BLaER1 treated with 17β-estradiol and CSF1 and Interleukin-3, amounts not matched to agents 10 nM and 100 nM (cell line): ENCODE measurements at regions not wholly inside any gene's neighbourhood (a gene's known extent, or its start where the extent isn't known, plus 50 kb on each side); places are given as distances from the start of the nearest gene placed in this dataset.
A peak's percentile ranks its signal among the peaks of the same experiment; 100 is the strongest.

Source experiments
- H3K27ac ChIP-seq, 11 experiments: shearing (Covaris generic); formaldehyde crosslinking; 2 replicates each; pipeline ENCODE4 v1.8.1; 2022
- H3K27me3 ChIP-seq, 11 experiments: shearing (Covaris generic); formaldehyde crosslinking; 2 replicates each; pipeline ENCODE4 v1.8.1; 2022
- H3K36me3 ChIP-seq, 11 experiments: shearing (Covaris generic); formaldehyde crosslinking; 2 replicates each; pipeline ENCODE4 v1.8.1; 2022
- H3K4me1 ChIP-seq, 10 experiments: shearing (Covaris generic); formaldehyde crosslinking; 2 replicates each; pipeline ENCODE4 v1.8.1; 2022
- H3K4me2 ChIP-seq, 11 experiments: shearing (Covaris generic); formaldehyde crosslinking; 2 replicates each; pipeline ENCODE4 v1.8.1; 2022
- H3K4me3 ChIP-seq, 10 experiments: shearing (Covaris generic); formaldehyde crosslinking; 2 replicates each; pipeline ENCODE4 v1.8.1; 2022
- H3K9ac ChIP-seq, 11 experiments: shearing (Covaris generic); formaldehyde crosslinking; 2 replicates each; pipeline ENCODE4 v1.8.1; 2022
- H3K9me3 ChIP-seq, 11 experiments: shearing (Covaris generic); formaldehyde crosslinking; replicated peaks in 1 of 11; 2 replicates each; pipeline ENCODE4 v1.8.1; 2022
- H4K20me1 ChIP-seq, 11 experiments: shearing (Covaris generic); formaldehyde crosslinking; 2 replicates each; pipeline ENCODE4 v1.8.1; 2022
- Cebpa-rat ChIP-seq, 11 experiments: shearing (Covaris generic); IDR thresholded peaks; 2 replicates each; pipeline ENCODE4 v1.8.1; 2022

DNA sequence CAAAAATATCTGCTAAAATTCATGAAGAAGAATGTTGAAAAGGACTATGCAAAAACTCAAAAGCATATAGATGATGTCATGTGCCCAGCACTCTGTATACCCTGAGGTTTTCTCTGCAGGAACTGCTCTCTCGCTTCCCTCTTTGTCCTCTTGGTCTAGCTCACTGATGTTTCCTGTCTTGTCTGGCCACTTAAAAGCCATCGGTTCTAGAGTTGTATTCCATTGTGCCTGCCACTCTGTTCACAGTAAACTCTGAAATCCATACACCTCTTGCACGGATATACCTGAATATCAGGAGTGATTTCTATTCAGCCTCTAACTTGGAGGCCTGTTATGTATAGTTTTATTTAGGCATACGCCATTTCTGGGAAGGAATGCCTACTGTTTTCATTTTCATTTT, 101.0 kb upstream of the CNTNAP4 start:
- no peaks in the 10 kb centered on the region for H4K20me1 ChIP-seq
- peaks cover 0 to 11% (median 0%) of the 10 kb centered on the region in 10 experiments; a peak in 8 of 20 replicates for H3K4me1 ChIP-seq
- no peak overlapping the region for H3K9ac ChIP-seq
- H3K4me3 ChIP-seq: no peak overlapping the region
- no peaks in the 10 kb centered on the region for H3K27me3 ChIP-seq
- H3K4me2 ChIP-seq: peak overlapping the region in 6 of 11 experiments; percentile 13 to 68 (median 38); a peak in 9 of 22 replicates
- H3K27ac ChIP-seq: peak overlapping the region in 2 of 11 experiments; percentile 30 to 38; a peak in 2 of 22 replicates
- H3K9me3 ChIP-seq: peaks cover 4 to 24% (median 7%) of the 10 kb centered on the region in 11 experiments; a peak in 12 of 22 replicates
- H3K36me3 ChIP-seq: no peaks in the 10 kb centered on the region
- no peak for TF ChIP-seq Cebpa-rat (IDR thresholded peaks at IDR 0.05)

DNA sequence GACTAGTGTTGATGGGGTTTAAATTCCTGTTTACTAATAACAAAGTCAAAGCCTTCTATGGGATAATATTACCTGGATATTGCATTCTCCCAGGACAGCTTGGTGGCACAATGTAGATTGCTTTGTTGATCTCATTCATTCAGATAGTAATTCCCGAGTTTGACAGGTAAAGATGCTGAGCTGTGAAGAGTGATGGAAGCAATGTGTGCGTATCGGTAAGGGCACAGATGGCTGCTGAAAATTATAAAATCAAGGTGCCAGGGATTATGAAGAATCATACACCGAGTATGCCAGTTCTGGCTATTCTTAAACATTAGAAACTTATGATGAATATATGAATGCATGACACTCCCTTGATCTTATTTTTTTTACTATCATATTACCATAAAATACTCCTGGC, 100.6 kb upstream of the CNTNAP4 start:
- Histone ChIP-seq H3K27ac (peak overlapping the region in 2 of 11 experiments; percentile 30 to 38; a peak in 2 of 22 replicates), H3K4me1 (peaks cover 0 to 11% (median 0%) of the 10 kb centered on the region in 10 experiments; a peak in 8 of 20 replicates), H3K4me3 (no peak overlapping the region), H3K36me3 (no peaks in the 10 kb centered on the region), H3K9me3 (peaks cover 4 to 21% (median 7%) of the 10 kb centered on the region in 11 experiments; a peak in 12 of 22 replicates), H3K27me3 (no peaks in the 10 kb centered on the region), H3K9ac (no peak overlapping the region), H4K20me1 (no peaks in the 10 kb centered on the region), H3K4me2 (peak overlapping the region in 5 of 11 experiments; percentile 13 to 68 (median 36); a peak in 6 of 22 replicates)
- no peak for TF ChIP-seq Cebpa-rat (IDR thresholded peaks at IDR 0.05)

DNA sequence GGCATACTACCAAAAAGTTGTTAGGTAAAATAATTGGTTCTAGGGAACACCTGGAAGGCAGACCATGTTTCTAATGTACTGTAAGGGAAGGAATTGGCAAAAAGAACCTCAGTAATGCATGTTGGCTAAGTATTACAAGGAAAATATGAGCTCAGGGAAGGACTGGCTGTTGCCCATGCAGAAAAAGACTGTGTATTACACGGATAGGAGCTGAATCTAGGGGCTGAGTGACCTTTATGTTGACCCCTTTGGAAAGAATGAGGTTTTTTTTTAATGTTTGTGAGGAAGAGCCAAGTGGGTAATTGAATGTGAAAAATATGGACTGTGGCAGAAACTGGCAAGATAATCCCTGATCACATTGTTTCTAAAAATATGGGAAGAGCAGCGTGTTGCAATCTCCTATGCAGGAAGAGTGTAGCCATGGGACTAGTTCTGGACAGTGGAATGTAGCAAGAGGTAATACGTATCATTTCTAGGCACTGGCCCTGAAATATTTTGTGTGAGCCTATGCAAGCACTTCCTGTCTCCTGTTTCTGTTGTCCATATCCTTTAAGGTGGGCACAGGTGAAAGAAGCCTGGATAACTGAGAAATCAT, 95.1 kb upstream of the CNTNAP4 start:
- no peaks in the 10 kb centered on the region for H3K4me1 ChIP-seq
- no peak for TF ChIP-seq Cebpa-rat (IDR thresholded peaks at IDR 0.05)
- peaks cover 0 to 18% (median 7%) of the 10 kb centered on the region in 11 experiments; a peak in 11 of 22 replicates for H3K9me3 ChIP-seq

DNA sequence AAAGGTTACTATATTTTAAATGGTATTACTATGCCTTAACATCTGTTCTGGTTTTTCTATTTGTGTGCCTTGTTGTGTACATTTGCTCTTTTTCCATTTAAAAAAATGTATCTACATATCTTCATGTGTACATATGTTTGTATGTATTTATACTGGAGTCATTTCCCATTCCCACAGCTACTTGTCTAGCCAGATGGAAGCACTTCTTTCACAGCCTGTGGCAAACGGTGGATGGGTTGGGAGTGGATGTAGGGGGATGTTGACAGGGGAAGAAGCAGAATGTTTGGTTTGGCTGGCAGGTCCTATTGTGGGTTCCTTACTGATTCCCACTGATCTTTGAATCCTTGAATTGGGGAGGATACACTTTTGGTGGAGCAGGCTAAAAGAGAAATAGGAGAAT, 93.6 kb upstream of the CNTNAP4 start:
- H3K4me3 ChIP-seq: no peak overlapping the region
- no peaks in the 10 kb centered on the region for H3K4me1 ChIP-seq
- no peak for TF ChIP-seq Cebpa-rat (IDR thresholded peaks at IDR 0.05)
- H3K27me3 ChIP-seq: no peaks in the 10 kb centered on the region
- H3K9ac ChIP-seq: no peak overlapping the region
- no peak overlapping the region for H3K27ac ChIP-seq
- peaks cover 0 to 31% (median 14%) of the 10 kb centered on the region in 11 experiments; a peak in 11 of 22 replicates for H3K9me3 ChIP-seq
- H3K36me3 ChIP-seq: no peaks in the 10 kb centered on the region
- H3K4me2 ChIP-seq: no peak overlapping the region
- H4K20me1 ChIP-seq: no peaks in the 10 kb centered on the region

More for the DNA sequence above, 95.1 kb upstream of the CNTNAP4 start:
- Histone ChIP-seq H3K36me3 (no peaks in the 10 kb centered on the region), H3K27me3 (no peaks in the 10 kb centered on the region), H3K9ac (no peak overlapping the region), H3K27ac (no peak overlapping the region), H3K4me3 (no peak overlapping the region), H4K20me1 (no peaks in the 10 kb centered on the region), H3K4me2 (no peak overlapping the region)

DNA sequence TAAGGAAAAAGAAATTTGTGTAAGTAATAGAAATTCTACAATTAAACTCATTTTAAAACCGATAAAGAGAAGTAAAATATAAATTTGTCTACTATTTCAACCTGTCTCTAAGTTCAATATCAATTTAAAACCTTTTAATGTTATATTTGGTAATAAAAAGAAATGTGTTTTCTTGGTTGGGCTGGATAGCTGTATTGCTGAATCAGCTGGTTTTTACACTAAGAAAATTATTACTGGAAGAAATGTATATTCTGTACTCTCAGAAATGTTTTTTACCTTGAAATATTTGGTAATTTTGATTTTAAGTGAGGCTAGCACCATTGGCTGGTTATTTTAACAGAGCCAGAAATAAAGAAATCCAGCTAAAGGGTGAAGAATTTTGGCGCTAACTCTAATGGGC, 87.1 kb upstream of the CNTNAP4 start:
- H3K4me2 ChIP-seq: no peak overlapping the region
- no peaks in the 10 kb centered on the region for H4K20me1 ChIP-seq
- peaks cover 0 to 4% (median 0%) of the 10 kb centered on the region in 10 experiments; a peak in 1 of 20 replicates for H3K4me1 ChIP-seq
- no peak overlapping the region for H3K9ac ChIP-seq
- no peaks in the 10 kb centered on the region for H3K36me3 ChIP-seq
- H3K27me3 ChIP-seq: no peaks in the 10 kb centered on the region
- no peak overlapping the region for H3K27ac ChIP-seq
- peaks cover 0 to 21% (median 13%) of the 10 kb centered on the region in 11 experiments; a peak in 10 of 22 replicates for H3K9me3 ChIP-seq
- no peak overlapping the region for H3K4me3 ChIP-seq
- no peak for TF ChIP-seq Cebpa-rat (IDR thresholded peaks at IDR 0.05)

DNA sequence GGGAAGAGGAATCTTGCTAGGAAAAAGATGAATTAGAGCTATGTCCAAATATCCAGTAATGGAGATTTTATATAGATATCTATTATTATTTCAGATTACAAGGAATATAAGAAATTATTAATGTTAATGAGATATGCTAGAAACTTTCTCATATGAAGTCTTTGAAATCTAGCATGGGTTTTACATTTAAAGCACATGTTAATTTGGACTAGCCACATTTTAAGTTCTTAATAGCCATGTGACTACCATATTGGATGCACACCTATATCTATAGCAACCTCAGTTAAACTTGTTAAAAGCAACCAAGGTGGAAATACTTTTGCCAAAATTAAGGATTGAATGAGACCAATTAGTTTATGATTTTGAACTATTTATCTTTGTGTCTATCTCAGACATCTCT, 86.7 kb upstream of the CNTNAP4 start:
- Histone ChIP-seq H3K27ac (no peak overlapping the region), H3K27me3 (no peaks in the 10 kb centered on the region), H3K9ac (no peak overlapping the region), H3K4me2 (no peak overlapping the region), H4K20me1 (no peaks in the 10 kb centered on the region), H3K36me3 (no peaks in the 10 kb centered on the region), H3K4me3 (no peak overlapping the region), H3K4me1 (peaks cover 0 to 5% (median 0%) of the 10 kb centered on the region in 10 experiments; a peak in 1 of 20 replicates), H3K9me3 (peaks cover 0 to 21% (median 13%) of the 10 kb centered on the region in 11 experiments; a peak in 10 of 22 replicates)
- TF ChIP-seq Cebpa-rat (IDR thresholded peaks at IDR 0.05): no peak

DNA sequence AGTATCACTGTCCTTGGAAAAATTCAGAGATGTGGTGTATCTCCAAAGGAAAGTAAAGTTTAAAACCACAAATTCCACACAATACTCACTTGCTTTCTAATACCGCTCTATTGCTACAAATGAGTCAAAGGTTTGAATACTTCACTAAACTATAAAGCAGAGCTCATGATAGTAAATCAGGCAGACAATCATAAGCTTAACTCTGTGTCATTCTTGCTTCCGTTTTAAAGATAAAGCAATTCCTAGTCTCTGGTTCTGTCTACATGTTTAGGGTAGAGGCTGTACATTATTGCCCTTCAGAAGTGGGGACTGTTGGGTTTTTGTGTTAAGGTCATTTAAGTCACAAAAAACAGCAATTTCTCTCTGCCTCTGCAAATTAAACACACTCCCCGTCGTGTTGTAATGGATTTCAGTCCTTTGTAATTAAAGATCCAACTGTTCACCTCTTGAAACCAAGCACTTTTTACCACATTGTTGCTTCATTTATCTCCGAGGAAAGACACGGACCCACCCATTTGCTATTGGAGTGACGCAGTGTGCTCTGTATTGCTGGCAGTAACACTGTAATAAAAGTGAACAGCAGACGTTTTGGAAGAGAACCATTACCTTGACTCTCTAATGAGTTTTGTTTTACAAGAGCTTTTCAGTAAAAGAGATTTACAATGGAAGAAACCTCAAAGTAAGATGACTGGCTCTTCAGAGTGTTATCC, 83.1 kb upstream of the CNTNAP4 start:
- TF ChIP-seq Cebpa-rat (IDR thresholded peaks at IDR 0.05): no peak
- H4K20me1 ChIP-seq: no peaks in the 10 kb centered on the region
- H3K27me3 ChIP-seq: no peaks in the 10 kb centered on the region
- peaks cover 0 to 5% (median 0%) of the 10 kb centered on the region in 10 experiments; a peak in 1 of 20 replicates for H3K4me1 ChIP-seq
- H3K9ac ChIP-seq: no peak overlapping the region
- H3K4me2 ChIP-seq: 0 out of 22 replicates have a peak overlapping the region, but pooled peaks of 1 of the 11 experiments have one; percentile 1
- no peak overlapping the region for H3K27ac ChIP-seq
- H3K4me3 ChIP-seq: no peak overlapping the region
- no peaks in the 10 kb centered on the region for H3K9me3 ChIP-seq
- no peaks in the 10 kb centered on the region for H3K36me3 ChIP-seq

DNA sequence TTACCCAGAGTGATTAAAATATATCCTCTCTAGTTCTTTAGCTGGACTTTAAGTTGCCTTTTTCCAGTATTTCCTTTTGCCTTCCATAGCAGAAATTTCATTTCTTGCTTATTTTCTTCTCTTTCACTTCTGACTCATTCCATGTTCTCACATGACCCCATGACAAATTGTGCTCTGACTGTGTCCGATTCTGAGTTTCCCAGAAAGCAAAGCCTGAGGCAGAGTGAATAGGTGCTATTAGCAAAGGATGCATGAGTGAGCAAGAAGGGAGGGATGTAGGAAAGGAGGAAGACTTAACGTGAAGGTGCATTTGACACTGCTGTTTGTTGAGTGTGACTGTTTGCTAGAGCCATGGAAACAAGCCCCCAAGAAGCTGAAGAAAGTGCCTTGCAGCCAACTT, 82.6 kb upstream of the CNTNAP4 start:
- H3K4me1 ChIP-seq: peaks cover 0 to 5% (median 0%) of the 10 kb centered on the region in 10 experiments; a peak in 1 of 20 replicates
- H3K9ac ChIP-seq: no peak overlapping the region
- no peaks in the 10 kb centered on the region for H3K27me3 ChIP-seq
- no peaks in the 10 kb centered on the region for H3K36me3 ChIP-seq
- peak overlapping the region in 2 of 11 experiments; percentile 1 to 35; a peak in 3 of 22 replicates for H3K4me2 ChIP-seq
- no peak overlapping the region for H3K27ac ChIP-seq
- TF ChIP-seq Cebpa-rat (IDR thresholded peaks at IDR 0.05): no peak
- no peaks in the 10 kb centered on the region for H3K9me3 ChIP-seq
- H4K20me1 ChIP-seq: no peaks in the 10 kb centered on the region
- no peak overlapping the region for H3K4me3 ChIP-seq

DNA sequence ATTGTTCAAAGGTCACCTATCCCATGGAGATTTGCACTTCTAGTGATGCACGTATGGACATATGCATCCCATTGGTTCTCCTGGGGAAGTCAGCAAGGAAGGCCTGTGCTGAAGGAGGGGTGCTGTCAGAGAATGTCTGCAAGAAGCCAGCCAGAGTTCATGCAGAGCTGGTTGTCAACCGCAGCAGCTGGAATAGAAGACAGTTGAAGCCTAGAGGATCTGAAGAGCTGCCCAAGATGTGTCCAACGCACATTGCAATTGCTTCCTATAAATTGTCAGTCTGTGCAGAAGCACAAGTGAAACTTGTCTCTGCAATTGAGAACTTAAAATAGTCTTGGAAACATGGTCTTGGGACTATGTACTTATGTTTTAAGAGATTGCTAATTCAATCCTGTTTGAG, 82.1 kb upstream of the CNTNAP4 start:
- no peaks in the 10 kb centered on the region for H3K36me3 ChIP-seq
- no peak overlapping the region for H3K27ac ChIP-seq
- no peaks in the 10 kb centered on the region for H3K9me3 ChIP-seq
- H3K4me3 ChIP-seq: no peak overlapping the region
- H3K27me3 ChIP-seq: no peaks in the 10 kb centered on the region
- no peak overlapping the region for H3K9ac ChIP-seq
- peaks cover 0 to 5% (median 0%) of the 10 kb centered on the region in 10 experiments; a peak in 1 of 20 replicates for H3K4me1 ChIP-seq
- no peak for TF ChIP-seq Cebpa-rat (IDR thresholded peaks at IDR 0.05)
- H4K20me1 ChIP-seq: no peaks in the 10 kb centered on the region
- H3K4me2 ChIP-seq: peak overlapping the region in 2 of 11 experiments; percentile 1 to 35; a peak in 3 of 22 replicates
